ENCODE measurements at regions not wholly inside any gene's neighbourhood (a gene's known extent, or its start where the extent isn't known, plus 50 kb on each side); places are given as distances from the start of the nearest gene placed in this dataset.

GRCh38 chr3:43783987-43784639 is 93.4 kb downstream of the ABHD5 start:
- H3K4me1 ChIP-seq (ENCODE audit: insufficient read depth, low read length), result no peaks in the 10 kb centered on the region
- H3K4me3 ChIP-seq (ENCODE audit: low read length), result no peak overlapping the region
- no peaks in the 10 kb centered on the region for H3K9me3 ChIP-seq (ENCODE audit: low read depth, low read length)
- H3K27me3 ChIP-seq (ENCODE audit: insufficient read depth, low read length), result no peaks in the 10 kb centered on the region

DNA sequence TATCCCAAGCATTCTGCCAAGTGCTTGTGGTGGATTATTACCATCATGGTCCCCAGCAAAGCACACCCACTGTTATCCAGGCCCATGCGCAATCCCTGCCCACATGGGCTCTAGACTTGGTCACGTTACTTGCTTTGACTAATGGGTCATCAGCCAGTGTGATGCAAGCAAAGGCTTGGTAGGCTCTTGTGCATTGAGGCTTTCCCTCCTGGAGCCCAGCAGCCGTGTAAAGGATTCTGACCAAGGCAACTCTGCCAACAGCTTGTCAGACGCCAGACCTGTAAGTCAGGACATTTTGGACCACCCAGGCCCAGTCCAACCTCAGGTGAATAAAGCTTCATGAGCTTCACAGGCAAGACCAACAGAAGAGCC is 93.9 kb downstream of the ABHD5 start:
- Histone ChIP-seq H3K27me3 (ENCODE audit: insufficient read depth, low read length) (no peaks in the 10 kb centered on the region), H3K4me3 (ENCODE audit: low read length) (no peak overlapping the region), H3K4me1 (ENCODE audit: insufficient read depth, low read length) (no peaks in the 10 kb centered on the region), H3K9me3 (ENCODE audit: low read depth, low read length) (no peaks in the 10 kb centered on the region)

DNA sequence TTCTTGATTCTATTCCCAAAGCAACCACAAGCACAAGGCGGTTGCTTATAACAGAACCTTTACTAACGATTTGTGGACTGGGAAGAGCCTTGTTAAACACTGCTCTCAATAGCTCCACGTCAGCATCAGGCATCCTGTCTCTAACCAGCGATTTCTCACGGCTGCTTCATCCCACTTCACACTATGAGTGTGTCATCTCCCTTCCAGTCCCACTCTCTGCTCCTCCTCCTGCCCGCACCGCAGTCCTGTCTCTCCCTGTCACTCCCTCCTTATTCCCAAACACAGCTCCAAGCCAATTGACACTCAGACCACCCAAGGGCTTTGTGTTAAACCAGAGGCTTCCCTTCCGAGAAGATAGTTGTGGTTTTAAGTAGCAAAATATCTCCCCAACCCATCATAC is 94.8 kb downstream of the ABHD5 start:
- Histone ChIP-seq H3K4me1 (ENCODE audit: insufficient read depth, low read length) (no peaks in the 10 kb centered on the region), H3K27me3 (ENCODE audit: insufficient read depth, low read length) (no peaks in the 10 kb centered on the region), H3K9me3 (ENCODE audit: low read depth, low read length) (no peaks in the 10 kb centered on the region), H3K4me3 (ENCODE audit: low read length) (no peak overlapping the region)

DNA sequence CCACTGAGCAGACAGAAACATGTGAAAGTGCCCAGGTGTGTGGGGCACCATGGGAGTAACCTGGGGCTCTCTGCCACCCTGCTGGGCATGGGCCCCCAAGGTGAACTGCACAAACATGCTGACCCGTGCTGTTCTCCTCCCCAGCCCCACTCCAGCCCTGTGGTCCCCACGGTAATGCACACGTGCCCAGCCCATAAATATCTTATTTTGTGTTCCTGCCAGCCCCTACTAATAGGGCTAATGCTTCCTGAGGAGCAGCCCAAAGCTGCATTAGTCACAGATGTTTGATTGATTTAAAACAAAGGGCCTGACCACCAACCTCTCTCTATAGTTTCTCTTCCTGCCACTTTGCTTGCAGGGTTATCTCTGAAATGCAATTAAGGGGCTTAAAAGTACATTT is 95.4 kb downstream of the ABHD5 start:
- no peaks in the 10 kb centered on the region for H3K4me1 ChIP-seq (ENCODE audit: insufficient read depth, low read length)
- no peaks in the 10 kb centered on the region for H3K9me3 ChIP-seq (ENCODE audit: low read depth, low read length)
- H3K27me3 ChIP-seq (ENCODE audit: insufficient read depth, low read length), result no peaks in the 10 kb centered on the region
- H3K4me3 ChIP-seq (ENCODE audit: low read length), result no peak overlapping the region

- Histone ChIP-seq H3K4me3 (ENCODE audit: low read length) (no peak overlapping the region), H3K27me3 (ENCODE audit: insufficient read depth, low read length) (no peaks in the 10 kb centered on the region), H3K9me3 (ENCODE audit: low read depth, low read length) (no peaks in the 10 kb centered on the region), H3K4me1 (ENCODE audit: insufficient read depth, low read length) (no peaks in the 10 kb centered on the region)
Measured at GRCh38 chr3:43786526-43787305, 96.0 kb downstream of the ABHD5 start.

DNA sequence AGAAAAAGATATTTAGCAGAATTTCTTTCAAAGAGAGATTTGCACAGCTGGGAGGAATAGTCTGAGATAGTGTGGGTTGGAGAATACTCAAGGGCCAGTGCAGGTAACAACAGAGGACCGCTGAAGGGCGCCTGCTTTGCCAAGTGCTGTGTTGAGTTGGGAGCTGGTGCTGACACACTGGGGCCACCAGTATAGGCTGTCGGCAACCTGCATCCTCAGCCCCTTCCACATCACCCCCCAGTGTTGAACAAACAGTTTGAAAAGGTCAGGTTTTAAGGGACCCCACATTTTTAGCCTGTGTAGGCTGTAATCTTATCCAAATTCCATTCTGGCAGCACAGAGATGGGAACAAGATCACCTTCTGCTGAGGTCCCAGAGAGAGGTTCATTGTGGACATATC is 96.6 kb downstream of the ABHD5 start:
- Histone ChIP-seq H3K9me3 (ENCODE audit: low read depth, low read length) (no peaks in the 10 kb centered on the region), H3K4me1 (ENCODE audit: insufficient read depth, low read length) (no peaks in the 10 kb centered on the region), H3K4me3 (ENCODE audit: low read length) (no peak overlapping the region), H3K27me3 (ENCODE audit: insufficient read depth, low read length) (no peaks in the 10 kb centered on the region)

DNA sequence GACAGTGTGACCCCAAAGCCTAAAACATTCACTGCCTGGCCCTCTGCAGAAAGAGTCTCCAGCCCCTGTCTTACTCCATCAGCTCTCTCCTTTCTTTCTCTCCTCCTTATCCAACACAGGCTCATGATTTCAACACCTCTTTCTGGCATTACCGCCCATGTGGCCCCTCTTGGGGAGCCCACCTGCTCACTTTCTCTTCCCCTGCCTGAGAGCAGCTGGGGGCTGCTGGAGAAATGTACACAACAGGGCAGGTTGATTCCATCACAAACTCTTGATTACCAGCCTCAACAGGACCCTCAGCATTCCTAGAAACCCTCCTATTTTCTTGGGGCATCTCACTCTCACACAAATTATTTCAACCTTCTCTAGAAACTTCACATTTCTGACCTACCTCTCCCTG is 98.3 kb downstream of the ABHD5 start:
- H3K27me3 ChIP-seq (ENCODE audit: insufficient read depth, low read length), result no peaks in the 10 kb centered on the region
- no peaks in the 10 kb centered on the region for H3K9me3 ChIP-seq (ENCODE audit: low read depth, low read length)
- H3K4me3 ChIP-seq (ENCODE audit: low read length), result no peak overlapping the region
- H3K4me1 ChIP-seq (ENCODE audit: insufficient read depth, low read length), result no peaks in the 10 kb centered on the region

- Histone ChIP-seq H3K27me3 (ENCODE audit: insufficient read depth, low read length) (no peaks in the 10 kb centered on the region), H3K4me1 (ENCODE audit: insufficient read depth, low read length) (no peaks in the 10 kb centered on the region), H3K9me3 (ENCODE audit: low read depth, low read length) (no peaks in the 10 kb centered on the region), H3K4me3 (ENCODE audit: low read length) (no peak overlapping the region)
Measured at GRCh38 chr3:43790060-43790459, 99.3 kb downstream of the ABHD5 start.

DNA sequence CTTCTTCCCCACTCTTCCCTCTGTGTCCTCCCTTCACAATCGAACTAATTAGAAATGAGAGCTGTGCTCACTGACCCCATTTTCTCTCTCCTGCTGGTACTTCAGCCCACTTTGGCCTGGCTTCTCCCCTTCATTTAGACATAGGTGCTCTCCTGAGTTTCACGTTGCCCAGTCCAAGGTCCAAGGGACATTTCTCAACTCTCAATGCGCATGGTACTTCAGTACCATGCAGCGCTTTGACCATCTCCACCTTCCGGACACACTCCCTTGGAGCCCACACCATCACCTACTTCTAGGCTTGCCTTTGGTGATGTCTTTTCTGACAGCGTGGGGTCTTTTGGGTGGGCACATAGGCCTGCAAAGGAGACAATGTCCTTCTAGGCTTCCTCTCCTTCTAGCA is 99.7 kb downstream of the ABHD5 start:
- no peaks in the 10 kb centered on the region for H3K9me3 ChIP-seq (ENCODE audit: low read depth, low read length)
- H3K27me3 ChIP-seq (ENCODE audit: insufficient read depth, low read length), result no peaks in the 10 kb centered on the region
- no peak overlapping the region for H3K4me3 ChIP-seq (ENCODE audit: low read length)
- H3K4me1 ChIP-seq (ENCODE audit: insufficient read depth, low read length), result no peaks in the 10 kb centered on the region

DNA sequence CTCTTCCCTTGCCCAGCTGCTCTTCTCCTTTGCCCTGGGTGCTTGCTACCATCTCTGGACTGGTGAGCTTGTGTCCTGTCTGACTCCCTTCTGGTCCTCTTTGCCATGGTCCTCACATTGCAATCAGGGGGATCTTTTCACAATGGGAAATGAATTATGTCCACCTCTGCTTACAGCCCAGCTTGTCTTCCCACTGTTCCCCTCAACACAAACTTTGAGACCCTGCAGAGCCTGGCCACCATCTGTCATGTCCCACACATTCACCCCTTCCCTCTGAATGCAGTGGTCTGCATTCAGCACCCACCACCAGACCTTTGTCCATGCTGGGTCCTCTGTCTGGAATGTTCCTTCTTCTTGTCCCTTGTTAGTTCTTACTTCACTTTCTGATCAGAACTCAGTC is 100.5 kb downstream of the ABHD5 start:
- no peak overlapping the region for H3K4me3 ChIP-seq (ENCODE audit: low read length)
- H3K9me3 ChIP-seq (ENCODE audit: low read depth, low read length), result no peaks in the 10 kb centered on the region
- no peaks in the 10 kb centered on the region for H3K27me3 ChIP-seq (ENCODE audit: insufficient read depth, low read length)
- H3K4me1 ChIP-seq (ENCODE audit: insufficient read depth, low read length), result no peaks in the 10 kb centered on the region

DNA sequence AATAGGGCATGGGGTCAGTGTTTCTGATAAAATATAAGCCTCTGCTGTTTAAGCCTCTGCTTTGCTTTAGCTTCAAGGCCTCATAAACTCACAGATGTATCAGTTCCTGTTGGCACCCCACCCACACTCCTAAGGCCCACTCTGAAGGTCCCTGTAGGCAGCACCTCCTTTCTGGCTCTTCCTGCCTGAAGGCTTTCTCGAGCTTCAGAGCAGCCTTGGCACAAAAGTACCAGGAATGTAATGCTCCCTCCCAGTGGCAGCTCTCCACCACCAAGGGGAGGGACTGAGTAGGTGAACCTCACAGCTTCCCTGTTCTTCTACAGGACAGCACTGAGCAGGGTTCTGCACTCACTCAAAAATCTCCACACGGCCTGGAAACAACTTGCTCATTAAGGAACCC is 102.2 kb downstream of the ABHD5 start:
- Histone ChIP-seq H3K9me3 (ENCODE audit: low read depth, low read length) (no peaks in the 10 kb centered on the region), H3K4me3 (ENCODE audit: low read length) (no peak overlapping the region), H3K27me3 (ENCODE audit: insufficient read depth, low read length) (no peaks in the 10 kb centered on the region)

DNA sequence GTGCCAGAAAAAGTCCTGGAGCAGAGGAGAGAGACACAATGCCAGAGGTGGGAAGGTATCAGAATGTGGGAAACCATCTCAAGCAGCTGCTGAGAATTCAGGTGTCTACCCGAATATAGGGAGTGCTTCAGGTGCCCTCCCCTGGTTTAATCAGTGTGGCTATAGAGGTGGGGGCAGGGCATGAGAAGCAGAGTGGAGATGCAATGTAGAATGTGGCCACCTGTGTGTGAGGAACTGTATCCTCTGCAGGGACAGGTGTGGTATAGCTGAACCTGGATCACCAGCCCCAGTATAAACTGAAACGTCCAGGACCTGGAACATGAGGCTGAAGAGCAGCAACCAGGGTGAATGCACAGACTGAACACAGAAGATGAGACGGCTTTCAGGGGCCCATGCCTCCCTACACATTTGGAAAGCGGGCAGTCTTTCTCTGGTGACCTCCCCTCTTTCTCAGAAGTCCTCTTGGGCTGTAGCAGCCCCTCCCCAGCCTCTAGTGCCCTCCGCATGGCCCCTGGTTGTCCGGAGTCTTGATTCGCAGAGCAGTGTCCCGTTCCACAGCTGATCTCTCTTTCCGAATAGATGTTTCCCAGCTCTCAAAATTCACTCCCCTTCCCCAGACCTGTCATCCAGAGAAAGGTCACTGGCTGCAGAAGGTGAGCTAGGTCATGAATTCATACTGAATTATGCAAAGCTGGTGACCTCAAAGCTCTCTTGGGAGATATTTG is 103.1 kb downstream of the ABHD5 start:
- no peak overlapping the region for H3K4me3 ChIP-seq (ENCODE audit: low read length)
- H3K27me3 ChIP-seq (ENCODE audit: insufficient read depth, low read length), result no peaks in the 10 kb centered on the region
- H3K4me1 ChIP-seq (ENCODE audit: insufficient read depth, low read length), result no peaks in the 10 kb centered on the region
- no peaks in the 10 kb centered on the region for H3K9me3 ChIP-seq (ENCODE audit: low read depth, low read length)

More for the DNA sequence above, 102.2 kb downstream of the ABHD5 start:
- H3K4me1 ChIP-seq (ENCODE audit: insufficient read depth, low read length), result no peaks in the 10 kb centered on the region

- Histone ChIP-seq H3K4me3 (ENCODE audit: low read length) (no peak overlapping the region), H3K9me3 (ENCODE audit: low read depth, low read length) (no peaks in the 10 kb centered on the region), H3K27me3 (ENCODE audit: insufficient read depth, low read length) (no peaks in the 10 kb centered on the region), H3K4me1 (ENCODE audit: insufficient read depth, low read length) (no peaks in the 10 kb centered on the region)
Measured at GRCh38 chr3:43794776-43795175, 104.0 kb downstream of the ABHD5 start.

DNA sequence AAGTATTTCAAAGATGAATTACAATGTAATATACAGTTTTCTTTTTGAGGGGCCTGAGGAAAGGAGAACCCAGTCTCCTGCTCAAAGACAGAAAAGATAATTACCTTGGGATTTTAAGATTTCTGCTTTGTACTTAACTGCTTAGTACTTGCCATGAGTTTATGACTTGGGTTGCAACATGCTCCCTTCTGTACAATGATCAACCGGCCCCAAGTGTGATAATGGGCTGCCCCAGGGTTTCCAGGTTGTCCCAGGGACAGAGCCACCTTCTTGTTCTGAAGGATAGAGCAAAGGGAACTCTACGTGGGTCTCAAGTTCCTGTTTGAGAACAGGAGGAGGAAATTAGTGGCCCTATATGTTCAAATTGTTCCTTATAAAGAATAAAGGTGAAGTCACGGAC is 104.8 kb downstream of the ABHD5 start:
- H3K4me1 ChIP-seq (ENCODE audit: insufficient read depth, low read length), result no peaks in the 10 kb centered on the region
- no peaks in the 10 kb centered on the region for H3K27me3 ChIP-seq (ENCODE audit: insufficient read depth, low read length)
- no peak overlapping the region for H3K4me3 ChIP-seq (ENCODE audit: low read length)
- H3K9me3 ChIP-seq (ENCODE audit: low read depth, low read length), result no peaks in the 10 kb centered on the region

- H3K4me3 ChIP-seq (ENCODE audit: low read length), result no peak overlapping the region
- no peaks in the 10 kb centered on the region for H3K4me1 ChIP-seq (ENCODE audit: insufficient read depth, low read length)
- no peaks in the 10 kb centered on the region for H3K27me3 ChIP-seq (ENCODE audit: insufficient read depth, low read length)
- no peaks in the 10 kb centered on the region for H3K9me3 ChIP-seq (ENCODE audit: low read depth, low read length)
Measured at GRCh38 chr3:43796041-43796596, 105.4 kb downstream of the ABHD5 start.
